ENCODE measurements at regions not wholly inside any gene's neighbourhood (a gene's known extent, or its start where the extent isn't known, plus 50 kb on each side); places are given as distances from the start of the nearest gene placed in this dataset.

GRCh38 chr2:16334366-16334765 lies 331.3 kb downstream of the CYRIA start:
- WGBS = 76% methylated on average over 1 of the region's 1 CpG
- no peaks in the 10 kb centered on the region for H3K36me3 ChIP-seq (ENCODE audit: control insufficient read depth in 4 of 4, insufficient read depth in 3 of 4, low read depth in 1 of 4, low read length in 3 of 4)

GRCh38 chr2:16333681-16334080 lies 332.0 kb downstream of the CYRIA start:
- no peak for DNase-seq (ENCODE audit: low spot score)
- Histone ChIP-seq H3K9me3 (ENCODE audit: control insufficient read depth in 4 of 4, low read length in 3 of 4) (peaks cover 0 to 3% (median 1%) of the 10 kb centered on the region in 4 donors), H3K27me3 (ENCODE audit: control insufficient read depth in 4 of 4, insufficient read depth in 4 of 4, low read length in 3 of 4) (peaks cover 0 to 3% (median 0%) of the 10 kb centered on the region in 4 donors), H3K9ac (ENCODE audit: low read depth in 1 of 2, low read length in 2 of 2) (no peak overlapping the region), H3K27ac (ENCODE audit: low read depth in 1 of 2, low read length in 2 of 2) (no peak overlapping the region), H3K36me3 (ENCODE audit: control insufficient read depth in 4 of 4, insufficient read depth in 3 of 4, low read depth in 1 of 4, low read length in 3 of 4) (no peaks in the 10 kb centered on the region), H3K4me3 (ENCODE audit: low read depth in 1 of 3, low read length in 3 of 3) (no peak overlapping the region), H3K4me1 (ENCODE audit: control insufficient read depth in 4 of 4, insufficient read depth in 4 of 4, low read length in 3 of 4) (no peaks in the 10 kb centered on the region)
- TF ChIP-seq TAF1 (conservative IDR thresholded peaks at IDR 0.05) (no peak), ZBTB33 (IDR thresholded peaks at IDR 0.05) (no peak), YY1 (IDR thresholded peaks at IDR 0.05) (no peak), FOXA1 (IDR thresholded peaks at IDR 0.05) (no peak), JUND (IDR thresholded peaks at IDR 0.05) (no peak), NR2F2 (IDR thresholded peaks at IDR 0.05) (no peak), CTCF (IDR thresholded peaks at IDR 0.05; ENCODE audit: low read depth, low read length, missing input control) (no peak), MAX (IDR thresholded peaks at IDR 0.05) (no peak), RAD21 (IDR thresholded peaks at IDR 0.05) (no peak), ATF3 (IDR thresholded peaks at IDR 0.05) (no peak)
- 44% methylated on average over 2 of the region's 2 CpGs for WGBS

More at GRCh38 chr2:16334366-16334765, 331.3 kb downstream of the CYRIA start:
- Histone ChIP-seq H3K27me3 (ENCODE audit: control insufficient read depth in 4 of 4, insufficient read depth in 4 of 4, low read length in 3 of 4) (peaks cover 0 to 3% (median 0%) of the 10 kb centered on the region in 4 donors), H3K4me3 (ENCODE audit: low read depth in 1 of 3, low read length in 3 of 3) (no peak overlapping the region), H3K4me1 (ENCODE audit: control insufficient read depth in 4 of 4, insufficient read depth in 4 of 4, low read length in 3 of 4) (no peaks in the 10 kb centered on the region), H3K9ac (ENCODE audit: low read depth in 1 of 2, low read length in 2 of 2) (no peak overlapping the region), H3K27ac (ENCODE audit: low read depth in 1 of 2, low read length in 2 of 2) (no peak overlapping the region), H3K9me3 (ENCODE audit: control insufficient read depth in 4 of 4, low read length in 3 of 4) (peaks cover 0 to 7% (median 1%) of the 10 kb centered on the region in 4 donors)
- DNase-seq (ENCODE audit: low spot score) = no peak
- TF ChIP-seq HNF4G (IDR thresholded peaks at IDR 0.05) (no peak), MAX (IDR thresholded peaks at IDR 0.05) (no peak), ATF3 (IDR thresholded peaks at IDR 0.05) (no peak), FOXA2 (IDR thresholded peaks at IDR 0.05) (no peak)
